ENCODE measurements at regions not wholly inside any gene's neighbourhood (a gene's known extent, or its start where the extent isn't known, plus 50 kb on each side); places are given as distances from the start of the nearest gene placed in this dataset.

DNA sequence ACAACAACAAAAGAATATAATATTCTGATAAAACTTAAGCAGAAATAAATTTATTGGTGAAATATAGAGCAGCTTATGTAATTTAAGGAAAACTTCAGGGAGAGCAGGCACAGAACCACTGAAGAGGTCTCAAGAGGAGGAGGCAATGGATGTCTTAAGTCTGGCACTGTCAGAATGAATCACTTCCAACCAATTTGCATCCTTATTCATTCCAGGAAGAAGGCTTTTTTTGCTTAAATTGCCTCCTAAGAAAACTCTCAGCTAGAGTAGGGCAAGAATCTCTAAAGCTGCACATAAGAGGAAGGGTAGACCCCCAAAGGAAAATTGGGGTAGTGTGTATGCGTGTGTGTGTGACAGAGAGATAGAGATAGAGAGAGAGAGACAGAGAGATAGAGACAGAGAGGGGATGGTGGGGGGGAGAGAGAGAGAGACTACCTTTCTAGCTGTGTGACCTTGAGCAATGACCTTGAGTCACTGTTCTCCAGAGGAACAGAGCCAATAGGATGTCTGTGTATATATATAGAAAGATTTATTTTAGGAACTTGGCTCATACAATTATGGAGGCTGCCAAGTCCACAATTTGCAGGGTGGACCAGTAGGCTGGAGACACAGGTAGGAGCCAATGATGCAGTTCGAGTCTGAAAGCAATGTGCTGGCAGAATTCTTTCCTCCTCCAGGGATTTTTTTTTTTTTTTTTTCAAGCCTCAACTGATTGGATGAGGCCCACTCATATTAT, 96.4 kb upstream of the LINC00305 start:
- TF ChIP-seq, protein P1, sequence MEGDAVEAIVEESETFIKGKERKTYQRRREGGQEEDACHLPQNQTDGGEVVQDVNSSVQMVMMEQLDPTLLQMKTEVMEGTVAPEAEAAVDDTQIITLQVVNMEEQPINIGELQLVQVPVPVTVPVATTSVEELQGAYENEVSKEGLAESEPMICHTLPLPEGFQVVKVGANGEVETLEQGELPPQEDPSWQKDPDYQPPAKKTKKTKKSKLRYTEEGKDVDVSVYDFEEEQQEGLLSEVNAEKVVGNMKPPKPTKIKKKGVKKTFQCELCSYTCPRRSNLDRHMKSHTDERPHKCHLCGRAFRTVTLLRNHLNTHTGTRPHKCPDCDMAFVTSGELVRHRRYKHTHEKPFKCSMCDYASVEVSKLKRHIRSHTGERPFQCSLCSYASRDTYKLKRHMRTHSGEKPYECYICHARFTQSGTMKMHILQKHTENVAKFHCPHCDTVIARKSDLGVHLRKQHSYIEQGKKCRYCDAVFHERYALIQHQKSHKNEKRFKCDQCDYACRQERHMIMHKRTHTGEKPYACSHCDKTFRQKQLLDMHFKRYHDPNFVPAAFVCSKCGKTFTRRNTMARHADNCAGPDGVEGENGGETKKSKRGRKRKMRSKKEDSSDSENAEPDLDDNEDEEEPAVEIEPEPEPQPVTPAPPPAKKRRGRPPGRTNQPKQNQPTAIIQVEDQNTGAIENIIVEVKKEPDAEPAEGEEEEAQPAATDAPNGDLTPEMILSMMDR (conservative IDR thresholded peaks at IDR 0.05; ENCODE audit: low read depth, low read length): no peak
- TF ChIP-seq EZH2 (IDR thresholded peaks at IDR 0.05; ENCODE audit: low read length, unreplicated experiment): no peak

Measured in PC-3 (cell line).